HG02840 (cell line): ENCODE measurements at regions not wholly inside any gene's neighbourhood (a gene's known extent, or its start where the extent isn't known, plus 50 kb on each side); places are given as distances from the start of the nearest gene placed in this dataset.

Source experiments
- ATAC-seq: cut with Tn5 transposase; IDR thresholded peaks from one replicate; pipeline ENCODE4 v1.9.1; 2021; ENCODE audit warnings: mild to moderate bottlenecking, moderate library complexity, moderate number of reproducible peaks; ENCODE audit not compliant: unreplicated experiment, low FRiP score

- ATAC-seq = no peak
Observed at GRCh38 chr6:21977346-21977745, 319.5 kb downstream of the PRL start.

- ATAC-seq = no peak
Observed at GRCh38 chr6:21981235-21981833, 315.5 kb downstream of the PRL start.

GRCh38 chr6:21984135-21984534 is 312.7 kb downstream of the PRL start:
- ATAC-seq = no peak

- ATAC-seq = no peak
Observed at GRCh38 chr6:21984561-21984960, 312.3 kb downstream of the PRL start.

GRCh38 chr6:21985904-21986303 is 310.9 kb downstream of the PRL start:
- ATAC-seq = no peak

GRCh38 chr6:21986703-21987102 is 310.1 kb downstream of the PRL start:
- ATAC-seq = no peak

GRCh38 chr6:21987501-21987957 is 309.3 kb downstream of the PRL start:
- ATAC-seq = no peak

GRCh38 chr6:21990577-21990976 is 306.3 kb downstream of the PRL start:
- no peak for ATAC-seq

- no peak for ATAC-seq
Observed at GRCh38 chr6:21992178-21992967, 304.5 kb downstream of the PRL start.

GRCh38 chr6:21993841-21994240 is 303.0 kb downstream of the PRL start:
- ATAC-seq = no peak

- no peak for ATAC-seq
Observed at GRCh38 chr6:21994821-21995220, 302.0 kb downstream of the PRL start.

GRCh38 chr6:21995318-21995717 is 301.5 kb downstream of the PRL start:
- no peak for ATAC-seq

- ATAC-seq = no peak
Observed at GRCh38 chr6:21996425-21997118, 300.3 kb downstream of the PRL start.

GRCh38 chr6:21997119-21998037 is 299.5 kb downstream of the PRL start:
- ATAC-seq = no peak

- no peak for ATAC-seq
Observed at GRCh38 chr6:21998582-21998981, 298.3 kb downstream of the PRL start.

- ATAC-seq = no peak
Observed at GRCh38 chr6:21999012-21999528, 297.8 kb downstream of the PRL start.

GRCh38 chr6:21999741-22000140 is 297.1 kb downstream of the PRL start:
- ATAC-seq = no peak

- no peak for ATAC-seq
Observed at GRCh38 chr6:22001396-22002027, 295.3 kb downstream of the PRL start.

GRCh38 chr6:22003287-22003686 is 293.5 kb downstream of the PRL start:
- ATAC-seq = no peak

GRCh38 chr6:22006795-22007194 is 290.0 kb downstream of the PRL start:
- ATAC-seq = no peak
